ENCODE measurements at regions not wholly inside any gene's neighbourhood (a gene's known extent, or its start where the extent isn't known, plus 50 kb on each side); places are given as distances from the start of the nearest gene placed in this dataset.
A peak's percentile ranks its signal among the peaks of the same experiment; 100 is the strongest.

- ATAC-seq (ENCODE audit: low read depth) (no peak), DNase-seq (ENCODE audit: low spot score) (no peak)
- Histone ChIP-seq H3K4me1 (ENCODE audit: insufficient read depth, poor library complexity, severe bottlenecking) (peaks cover 39% of the 10 kb centered on the region), H3K27ac (ENCODE audit: poor library complexity, severe bottlenecking) (no peak overlapping the region), H3K9me3 (ENCODE audit: severe bottlenecking) (no peaks in the 10 kb centered on the region), H3K36me3 (ENCODE audit: low read depth) (no peaks in the 10 kb centered on the region), H3K27me3 (ENCODE audit: insufficient read depth, poor library complexity, severe bottlenecking) (no peaks in the 10 kb centered on the region), H3K4me3 (ENCODE audit: severe bottlenecking) (no peak overlapping the region)
- no peak for TF ChIP-seq CTCF (IDR thresholded peaks at IDR 0.05; ENCODE audit: poor library complexity, severe bottlenecking)
Measured at GRCh38 chr1:38121231-38121680, 74.7 kb upstream of the POU3F1 start.

GRCh38 chr1:38120552-38121230, 74.1 kb upstream of the POU3F1 start:
- Histone ChIP-seq H3K27ac (ENCODE audit: poor library complexity, severe bottlenecking) (no peak overlapping the region), H3K9me3 (ENCODE audit: severe bottlenecking) (no peaks in the 10 kb centered on the region), H3K27me3 (ENCODE audit: insufficient read depth, poor library complexity, severe bottlenecking) (no peaks in the 10 kb centered on the region), H3K4me3 (ENCODE audit: severe bottlenecking) (no peak overlapping the region), H3K4me1 (ENCODE audit: insufficient read depth, poor library complexity, severe bottlenecking) (peaks cover 33% of the 10 kb centered on the region), H3K36me3 (ENCODE audit: low read depth) (no peaks in the 10 kb centered on the region)
- no peak for TF ChIP-seq CTCF (IDR thresholded peaks at IDR 0.05; ENCODE audit: poor library complexity, severe bottlenecking)
- DNase-seq (ENCODE audit: low spot score) (no peak), ATAC-seq (ENCODE audit: low read depth) (no peak)

GRCh38 chr1:38118976-38119375, 72.4 kb upstream of the POU3F1 start:
- Histone ChIP-seq H3K27me3 (ENCODE audit: insufficient read depth, poor library complexity, severe bottlenecking) (no peaks in the 10 kb centered on the region), H3K4me3 (ENCODE audit: severe bottlenecking) (no peak overlapping the region), H3K36me3 (ENCODE audit: low read depth) (no peaks in the 10 kb centered on the region), H3K9me3 (ENCODE audit: severe bottlenecking) (no peaks in the 10 kb centered on the region), H3K27ac (ENCODE audit: poor library complexity, severe bottlenecking) (no peak overlapping the region), H3K4me1 (ENCODE audit: insufficient read depth, poor library complexity, severe bottlenecking) (peaks cover 24% of the 10 kb centered on the region)
- no peak for TF ChIP-seq CTCF (IDR thresholded peaks at IDR 0.05; ENCODE audit: poor library complexity, severe bottlenecking)
- DNase-seq (ENCODE audit: low spot score) (no peak), ATAC-seq (ENCODE audit: low read depth) (no peak)

- Histone ChIP-seq H3K36me3 (ENCODE audit: low read depth) (no peaks in the 10 kb centered on the region), H3K9me3 (ENCODE audit: severe bottlenecking) (no peaks in the 10 kb centered on the region), H3K4me3 (ENCODE audit: severe bottlenecking) (no peak overlapping the region), H3K27ac (ENCODE audit: poor library complexity, severe bottlenecking) (peak overlapping the region; percentile 13), H3K27me3 (ENCODE audit: insufficient read depth, poor library complexity, severe bottlenecking) (no peaks in the 10 kb centered on the region), H3K4me1 (ENCODE audit: insufficient read depth, poor library complexity, severe bottlenecking) (peaks cover 14% of the 10 kb centered on the region)
- DNase-seq (ENCODE audit: low spot score) (peak; percentile 80), ATAC-seq (ENCODE audit: low read depth) (peak; percentile 88)
- TF ChIP-seq CTCF (IDR thresholded peaks at IDR 0.05; ENCODE audit: poor library complexity, severe bottlenecking): no peak
Measured at GRCh38 chr1:38117444-38117887, 70.9 kb upstream of the POU3F1 start.

- Histone ChIP-seq H3K27ac (ENCODE audit: poor library complexity, severe bottlenecking) (no peak overlapping the region), H3K4me3 (ENCODE audit: severe bottlenecking) (no peak overlapping the region), H3K36me3 (ENCODE audit: low read depth) (no peaks in the 10 kb centered on the region), H3K4me1 (ENCODE audit: insufficient read depth, poor library complexity, severe bottlenecking) (peaks cover 14% of the 10 kb centered on the region), H3K9me3 (ENCODE audit: severe bottlenecking) (no peaks in the 10 kb centered on the region), H3K27me3 (ENCODE audit: insufficient read depth, poor library complexity, severe bottlenecking) (no peaks in the 10 kb centered on the region)
- DNase-seq (ENCODE audit: low spot score): no peak
- ATAC-seq (ENCODE audit: low read depth): no peak
- TF ChIP-seq CTCF (IDR thresholded peaks at IDR 0.05; ENCODE audit: poor library complexity, severe bottlenecking): no peak
Measured at GRCh38 chr1:38115682-38116202, 69.1 kb upstream of the POU3F1 start.

All from RWPE2 (cell line).